Smooth muscle cell (in vitro differentiated cells): ENCODE measurements at regions not wholly inside any gene's neighbourhood (a gene's known extent, or its start where the extent isn't known, plus 50 kb on each side); places are given as distances from the start of the nearest gene placed in this dataset.

Source experiments
- DNase-seq: peaks from one replicate; lab custom pipeline; 2025; ENCODE audit not compliant: unreplicated experiment; lab: John Stamatoyannopoulos, UW
- H2AFZ ChIP-seq: fragments of 200-600 bp; sonication (generic); 2 replicates; pipeline ENCODE4 v1.6.0; 2016; ENCODE audit warnings: antibody characterized with exemption, low read depth, mild to moderate bottlenecking
- H3F3A ChIP-seq: fragments of 200-600 bp; sonication (generic); 2 replicates; pipeline ENCODE4 v1.6.0; 2017; ENCODE audit warnings: antibody characterized with exemption, low read depth
- H3K27ac ChIP-seq: fragments of 200-600 bp; sonication (generic); 2 replicates; pipeline ENCODE4 v1.5.1; 2016; ENCODE audit warnings: low read depth, mild to moderate bottlenecking
- H3K27me3 ChIP-seq: fragments of 200-600 bp; sonication (generic); 2 replicates; pipeline ENCODE4 v1.6.1; 2016; ENCODE audit warnings: low read depth, mild to moderate bottlenecking
- H3K36me3 ChIP-seq: fragments of 200-600 bp; sonication (generic); 2 replicates; pipeline ENCODE4 v1.5.1; 2016; ENCODE audit warnings: low read depth
- H3K4me1 ChIP-seq: fragments of 200-600 bp; sonication (generic); 2 replicates; pipeline ENCODE4 v1.5.1; 2016; ENCODE audit warnings: low read depth
- H3K4me2 ChIP-seq: fragments of 200-600 bp; sonication (generic); 2 replicates; pipeline ENCODE4 v1.6.0; 2016; ENCODE audit warnings: mild to moderate bottlenecking
- H3K4me3 ChIP-seq: fragments of 200-600 bp; sonication (generic); 2 replicates; pipeline ENCODE4 v1.5.1; 2016; ENCODE audit warnings: mild to moderate bottlenecking
- H3K79me2 ChIP-seq: fragments of 200-600 bp; sonication (generic); 2 replicates; pipeline ENCODE4 v1.6.0; 2016; ENCODE audit warnings: low read depth, mild to moderate bottlenecking
- H3K9ac ChIP-seq: fragments of 200-600 bp; sonication (generic); 2 replicates; pipeline ENCODE4 v1.6.0; 2016; ENCODE audit warnings: low read depth
- H3K9me3 ChIP-seq: fragments of 200-600 bp; sonication (generic); replicated peaks from 2 replicates; pipeline ENCODE4 v1.5.1; 2016; ENCODE audit warnings: low read depth
- H4K20me1 ChIP-seq: fragments of 200-600 bp; sonication (generic); 2 replicates; pipeline ENCODE4 v1.6.0; 2016; ENCODE audit warnings: low read depth
- WGBS: methylation state at CpG from one replicate; pipeline ENCODE4 v1.1.7; 2016; ENCODE audit warnings: low lambda C conversion rate; 5-methylcytosine and 5-hydroxymethylcytosine counted together
- TF ChIP-seq, protein P1 (sequence below): fragments of 200-600 bp; sonication (generic); IDR thresholded peaks from 2 replicates; pipeline ENCODE4 v1.5.1; 2017; ENCODE audit warnings: borderline replicate concordance, mild to moderate bottlenecking, antibody characterized with exemption; ENCODE audit not compliant: insufficient read depth, poor library complexity, severe bottlenecking

DNA sequence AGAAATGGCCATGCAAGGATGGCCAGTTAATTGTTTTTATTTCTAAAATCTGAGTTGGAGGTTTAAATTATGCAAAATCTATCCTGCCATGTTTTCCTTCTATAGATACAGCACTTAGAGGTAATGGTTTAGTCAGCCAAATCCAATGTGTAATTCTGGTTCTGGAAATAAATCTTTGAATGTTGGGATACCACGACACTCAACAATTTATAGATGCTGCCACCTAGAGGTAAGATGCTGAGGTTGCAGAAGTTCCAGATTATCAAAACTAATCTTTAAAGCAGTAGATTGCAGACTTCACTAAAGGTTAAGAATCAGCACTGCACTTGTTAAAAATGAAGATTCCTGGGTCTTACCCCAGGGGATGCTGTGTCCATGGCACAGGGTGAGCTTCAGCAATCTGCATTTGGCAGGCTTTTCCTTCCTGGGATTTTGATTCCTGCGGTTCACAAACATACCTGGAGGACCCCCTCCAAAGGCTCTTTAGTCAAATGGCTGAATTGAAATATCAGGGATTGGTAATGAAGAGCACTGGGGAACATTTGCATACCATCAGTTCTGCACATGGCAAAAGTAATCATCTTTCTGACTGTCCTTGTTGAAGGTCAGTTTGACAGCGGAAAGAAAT lies 53.4 kb upstream of the ANO4 start:
- H3K27ac ChIP-seq, result no peak overlapping the region
- no peak overlapping the region for H3K9ac ChIP-seq
- H3F3A ChIP-seq, result no peaks in the 10 kb centered on the region
- H3K79me2 ChIP-seq, result no peaks in the 10 kb centered on the region
- no peak overlapping the region for H3K4me2 ChIP-seq
- no peaks in the 10 kb centered on the region for H3K36me3 ChIP-seq
- H3K4me1 ChIP-seq, result no peaks in the 10 kb centered on the region
- DNase-seq, result no peak
- no peaks in the 10 kb centered on the region for H3K27me3 ChIP-seq
- no peaks in the 10 kb centered on the region for H4K20me1 ChIP-seq
- TF ChIP-seq, protein P1, sequence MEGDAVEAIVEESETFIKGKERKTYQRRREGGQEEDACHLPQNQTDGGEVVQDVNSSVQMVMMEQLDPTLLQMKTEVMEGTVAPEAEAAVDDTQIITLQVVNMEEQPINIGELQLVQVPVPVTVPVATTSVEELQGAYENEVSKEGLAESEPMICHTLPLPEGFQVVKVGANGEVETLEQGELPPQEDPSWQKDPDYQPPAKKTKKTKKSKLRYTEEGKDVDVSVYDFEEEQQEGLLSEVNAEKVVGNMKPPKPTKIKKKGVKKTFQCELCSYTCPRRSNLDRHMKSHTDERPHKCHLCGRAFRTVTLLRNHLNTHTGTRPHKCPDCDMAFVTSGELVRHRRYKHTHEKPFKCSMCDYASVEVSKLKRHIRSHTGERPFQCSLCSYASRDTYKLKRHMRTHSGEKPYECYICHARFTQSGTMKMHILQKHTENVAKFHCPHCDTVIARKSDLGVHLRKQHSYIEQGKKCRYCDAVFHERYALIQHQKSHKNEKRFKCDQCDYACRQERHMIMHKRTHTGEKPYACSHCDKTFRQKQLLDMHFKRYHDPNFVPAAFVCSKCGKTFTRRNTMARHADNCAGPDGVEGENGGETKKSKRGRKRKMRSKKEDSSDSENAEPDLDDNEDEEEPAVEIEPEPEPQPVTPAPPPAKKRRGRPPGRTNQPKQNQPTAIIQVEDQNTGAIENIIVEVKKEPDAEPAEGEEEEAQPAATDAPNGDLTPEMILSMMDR, result peak; percentile 62
- WGBS, result 72% methylated on average over 3 of the region's 3 CpGs
- peak overlapping the region; percentile 7 for H2AFZ ChIP-seq
- H3K4me3 ChIP-seq, result no peak overlapping the region
- no peaks in the 10 kb centered on the region for H3K9me3 ChIP-seq

- Histone ChIP-seq H3K4me3 (no peak overlapping the region), H4K20me1 (no peaks in the 10 kb centered on the region), H3K9ac (no peak overlapping the region), H3K27me3 (no peaks in the 10 kb centered on the region), H3K79me2 (no peaks in the 10 kb centered on the region), H3K4me1 (no peaks in the 10 kb centered on the region), H3K27ac (no peak overlapping the region), H3F3A (no peaks in the 10 kb centered on the region), H2AFZ (no peak overlapping the region), H3K9me3 (no peaks in the 10 kb centered on the region), H3K36me3 (no peaks in the 10 kb centered on the region), H3K4me2 (no peak overlapping the region)
- 98% methylated on average over 1 of the region's 1 CpG for WGBS
- no peak for DNase-seq
- TF ChIP-seq, protein P1, result no peak
Measured at GRCh38 chr12:100743060-100743459, 51.5 kb upstream of the ANO4 start.
